Endothelial cell of umbilical vein (primary cell): ENCODE measurements at regions not wholly inside any gene's neighbourhood (a gene's known extent, or its start where the extent isn't known, plus 50 kb on each side); places are given as distances from the start of the nearest gene placed in this dataset.

Experiments used
- BruUV-seq: library from RNA; stranded (reverse); fragments of 400-500 nt; replicated peaks from 2 replicates; lab custom pipeline; 2021; lab: Mats Ljungman, UMichigan
- CTCF ChIA-PET: fragments of 300-600, 350-600 bp; sonication (Branson Sonifier 250); formaldehyde crosslinking; loops from one replicate; lab custom pipeline; 2021; ENCODE audit warnings: antibody characterized with exemption, inconsistent platforms; lab: Charles Lee
- POLR2A ChIA-PET: fragments of 300-600, 350-600 bp; sonication (Branson Sonifier 250); formaldehyde crosslinking; loops from one replicate; lab custom pipeline; 2021; ENCODE audit warnings: antibody characterized with exemption, inconsistent platforms; lab: Charles Lee
- DNase-seq: peaks from one replicate; pipeline ENCODE4 v3.0.0-alpha.2; 2011; ENCODE audit warnings: low read depth, low spot score
- FAIRE-seq: peaks from 2 replicates; lab custom pipeline; 2011; peaks lifted over from hg19 to GRCh38; lab: Jason Lieb, UNC
- H2AFZ ChIP-seq: 2 replicates; pipeline ENCODE4 v1.6.0; 2012; ENCODE audit warnings: low read depth, low read length, control low read depth, inconsistent platforms
- H3K27ac ChIP-seq: 2 replicates; pipeline ENCODE4 v1.5.1; 2011; ENCODE audit warnings: low read depth, mild to moderate bottlenecking, control low read depth, low read length, moderate library complexity; ENCODE audit not compliant: insufficient read depth
- H3K27me3 ChIP-seq, 2 experiments: 2 replicates each; pipeline versions ENCODE4 v1.6.0 to v1.6.1; 2011; ENCODE audit warnings: low read length in 2 of 2, mixed read lengths in 1 of 2; ENCODE audit not compliant: control insufficient read depth in 2 of 2, insufficient read depth in 2 of 2
- H3K36me3 ChIP-seq, 2 experiments: 2 replicates in 1 of 2; 3 replicates in 1 of 2; pipeline ENCODE4 v1.5.1; 2011; ENCODE audit warnings: low read length in 2 of 2, mild to moderate bottlenecking in 1 of 2, moderate library complexity in 1 of 2; ENCODE audit not compliant: control insufficient read depth in 2 of 2, insufficient read depth in 2 of 2; ENCODE audit errors: extremely low read depth in 1 of 2
- H3K4me1 ChIP-seq: 3 replicates; pipeline ENCODE4 v1.5.1; 2011; ENCODE audit warnings: mild to moderate bottlenecking, low read length; ENCODE audit not compliant: control insufficient read depth, insufficient read depth; ENCODE audit errors: extremely low read depth
- H3K4me2 ChIP-seq: 2 replicates; pipeline ENCODE4 v1.6.1; 2011; ENCODE audit warnings: low read length, control low read depth, mixed read lengths; ENCODE audit not compliant: insufficient read depth
- H3K4me3 ChIP-seq, 3 experiments: fragments of 200-600 bp in 1 of 3; sonication (generic), shearing (Covaris generic) in 1 of 3; replicated peaks in 1 of 3; 2 replicates each; pipeline ENCODE4 v1.5.1; 2011 to 2016; ENCODE audit warnings: control low read depth in 3 of 3, low read length in 3 of 3, mild to moderate bottlenecking in 2 of 3, inconsistent platforms in 1 of 3, low read depth in 1 of 3, moderate library complexity in 1 of 3; ENCODE audit not compliant: insufficient read depth in 1 of 3
- H3K79me2 ChIP-seq: 2 replicates; pipeline ENCODE4 v1.6.0; 2012; ENCODE audit warnings: low read length, inconsistent platforms; ENCODE audit not compliant: control insufficient read depth, insufficient read depth
- H3K9ac ChIP-seq: replicated peaks from 2 replicates; pipeline ENCODE3; 2011; ENCODE audit warnings: low read length, control low read depth; ENCODE audit not compliant: insufficient read depth; ENCODE audit errors: extremely low read depth
- H3K9me1 ChIP-seq: replicated peaks from 3 replicates; pipeline ENCODE4 v1.6.0; 2011; ENCODE audit warnings: mild to moderate bottlenecking, low read length; ENCODE audit not compliant: control insufficient read depth, insufficient read depth; ENCODE audit errors: extremely low read depth
- H3K9me3 ChIP-seq: replicated peaks from 2 replicates; pipeline ENCODE4 v1.5.1; 2012; ENCODE audit warnings: low read length, inconsistent platforms; ENCODE audit not compliant: control insufficient read depth, insufficient read depth
- H4K20me1 ChIP-seq: replicated peaks from 2 replicates; pipeline ENCODE3; 2011; ENCODE audit warnings: mild to moderate bottlenecking, low read length; ENCODE audit not compliant: control insufficient read depth, insufficient read depth; ENCODE audit errors: extremely low read depth
- CTCF ChIP-seq, 2 donors: IDR thresholded peaks; 1 replicate in 1 of 2; 2 replicates in 1 of 2; pipeline ENCODE4 v1.5.1; 2011; ENCODE audit warnings: low read length in 2 of 2, mild to moderate bottlenecking in 2 of 2, moderate library complexity in 2 of 2, control low read depth in 1 of 2, inconsistent platforms in 1 of 2, low read depth in 1 of 2; ENCODE audit not compliant: insufficient read depth in 1 of 2; ENCODE audit errors: extremely low read depth in 1 of 2
- EZH2 ChIP-seq: IDR thresholded peaks from 2 replicates; pipeline ENCODE4 v1.6.1; 2012; ENCODE audit warnings: borderline replicate concordance, low read depth, mild to moderate bottlenecking, moderate library complexity, low read length, inconsistent platforms; ENCODE audit not compliant: severe bottlenecking
- FOS ChIP-seq: IDR thresholded peaks from 2 replicates; pipeline ENCODE4 v1.6.1; 2011; ENCODE audit warnings: mild to moderate bottlenecking, low read length, moderate library complexity, borderline replicate concordance; ENCODE audit not compliant: insufficient read depth
- GATA2 ChIP-seq: IDR thresholded peaks from 2 replicates; pipeline ENCODE4 v1.7.0; 2011; ENCODE audit warnings: low read depth, mild to moderate bottlenecking, moderate library complexity, mixed read lengths, low read length; ENCODE audit not compliant: insufficient read length, insufficient read depth
- JUN ChIP-seq: IDR thresholded peaks from 2 replicates; pipeline ENCODE4 v1.6.1; 2011; ENCODE audit warnings: borderline replicate concordance, low read depth; ENCODE audit not compliant: insufficient read length, insufficient read depth
- MAX ChIP-seq: IDR thresholded peaks from 2 replicates; pipeline ENCODE4 v1.6.1; 2011; ENCODE audit not compliant: insufficient read depth, insufficient read length
- MYC ChIP-seq: IDR thresholded peaks from one replicate; pipeline ENCODE4 v1.6.1; 2011; ENCODE audit warnings: mild to moderate bottlenecking, low read depth, low read length
- POLR2A ChIP-seq: IDR thresholded peaks from 2 replicates; pipeline ENCODE4 v1.6.1; 2012; ENCODE audit warnings: low read depth, mild to moderate bottlenecking, control low read depth, low read length
- POLR2AphosphoS5 ChIP-seq: IDR thresholded peaks from 2 replicates; pipeline ENCODE4 v1.6.1; 2012; ENCODE audit warnings: low read depth, mild to moderate bottlenecking, control low read depth, low read length, moderate library complexity; ENCODE audit not compliant: insufficient read depth
- dilution Hi-C: fragments of 300-500 bp; cut with MboI; formaldehyde crosslinking; loops from one replicate; pipeline ENCODE4 v1.15.0; 2019; ENCODE audit warnings: low sequenced_read_pairs; ENCODE audit not compliant: extremely low pct_ligation_motif_present
- intact Hi-C: fragments of 100-400 bp; cut with micrococcal nuclease; formaldehyde crosslinking; loops from one replicate; pipeline ENCODE4 v1.10.0; 2022

GRCh38 chr6:163777716-163778115 is 363.2 kb downstream of the QKI start:
- no peak for DNase-seq
- no peak overlapping the region for H2AFZ ChIP-seq
- H3K27ac ChIP-seq, result no peak overlapping the region
- no peaks in the 10 kb centered on the region for H3K9me1 ChIP-seq
- H3K4me2 ChIP-seq, result no peak overlapping the region
- BruUV-seq, result no TSS peak
- no peak for FAIRE-seq
- CTCF ChIA-PET, result no interaction called here
- H3K4me3 ChIP-seq, result no peak overlapping the region
- H3K9me3 ChIP-seq, result no peaks in the 10 kb centered on the region
- dilution Hi-C loops, result no loop called here
- no peak for TF ChIP-seq CTCF (IDR thresholded peaks at IDR 0.05; ENCODE audit: extremely low read depth in 1 of 2, insufficient read depth in 1 of 2, low read depth in 1 of 2, low read length in 2 of 2)
- TF ChIP-seq MYC, result no peak
- TF ChIP-seq JUN, result no peak
- TF ChIP-seq POLR2A, result no peak
- no peak for TF ChIP-seq EZH2
- no peak for TF ChIP-seq FOS
- no peak for TF ChIP-seq POLR2AphosphoS5
- TF ChIP-seq GATA2, result no peak
- TF ChIP-seq MAX, result no peak
- intact Hi-C loops, result no loop called here
- no peaks in the 10 kb centered on the region for H3K79me2 ChIP-seq
- no peaks in the 10 kb centered on the region for H3K27me3 ChIP-seq
- POLR2A ChIA-PET, result no interaction called here
- no peaks in the 10 kb centered on the region for H3K36me3 ChIP-seq
- no peaks in the 10 kb centered on the region for H3K4me1 ChIP-seq
- no peaks in the 10 kb centered on the region for H4K20me1 ChIP-seq
- H3K9ac ChIP-seq, result no peak overlapping the region
